Mammary epithelial cell (primary cell): ENCODE measurements at regions not wholly inside any gene's neighbourhood (a gene's known extent, or its start where the extent isn't known, plus 50 kb on each side); places are given as distances from the start of the nearest gene placed in this dataset.

ENCODE experiments used
- EZH2 ChIP-seq: IDR thresholded peaks from 2 replicates; pipeline ENCODE4 v1.6.1; 2012; ENCODE audit warnings: low read length, inconsistent platforms, borderline replicate concordance
- TF ChIP-seq, protein P1 (sequence below), 2 donors: IDR thresholded peaks in 1 of 2; conservative IDR thresholded peaks in 1 of 2; 2 replicates each; pipeline ENCODE4 v1.5.1; 2011 to 2012; ENCODE audit warnings: inconsistent platforms in 2 of 2, low read length in 2 of 2, mild to moderate bottlenecking in 2 of 2, control low read depth in 1 of 2, low read depth in 1 of 2; ENCODE audit not compliant: insufficient read depth in 1 of 2; ENCODE audit errors: extremely low read depth in 1 of 2

GRCh38 chr4:96593422-96593821 is 753.5 kb downstream of the PDHA2 start:
- TF ChIP-seq, protein P1, sequence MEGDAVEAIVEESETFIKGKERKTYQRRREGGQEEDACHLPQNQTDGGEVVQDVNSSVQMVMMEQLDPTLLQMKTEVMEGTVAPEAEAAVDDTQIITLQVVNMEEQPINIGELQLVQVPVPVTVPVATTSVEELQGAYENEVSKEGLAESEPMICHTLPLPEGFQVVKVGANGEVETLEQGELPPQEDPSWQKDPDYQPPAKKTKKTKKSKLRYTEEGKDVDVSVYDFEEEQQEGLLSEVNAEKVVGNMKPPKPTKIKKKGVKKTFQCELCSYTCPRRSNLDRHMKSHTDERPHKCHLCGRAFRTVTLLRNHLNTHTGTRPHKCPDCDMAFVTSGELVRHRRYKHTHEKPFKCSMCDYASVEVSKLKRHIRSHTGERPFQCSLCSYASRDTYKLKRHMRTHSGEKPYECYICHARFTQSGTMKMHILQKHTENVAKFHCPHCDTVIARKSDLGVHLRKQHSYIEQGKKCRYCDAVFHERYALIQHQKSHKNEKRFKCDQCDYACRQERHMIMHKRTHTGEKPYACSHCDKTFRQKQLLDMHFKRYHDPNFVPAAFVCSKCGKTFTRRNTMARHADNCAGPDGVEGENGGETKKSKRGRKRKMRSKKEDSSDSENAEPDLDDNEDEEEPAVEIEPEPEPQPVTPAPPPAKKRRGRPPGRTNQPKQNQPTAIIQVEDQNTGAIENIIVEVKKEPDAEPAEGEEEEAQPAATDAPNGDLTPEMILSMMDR (conservative IDR thresholded peaks at IDR 0.05 in 1 of 2, IDR thresholded peaks at IDR 0.05 in 1 of 2; ENCODE audit: extremely low read depth in 1 of 2, insufficient read depth in 1 of 2, low read depth in 1 of 2, low read length in 2 of 2): no peak
- no peak for TF ChIP-seq EZH2
